ENCODE measurements at regions not wholly inside any gene's neighbourhood (a gene's known extent, or its start where the extent isn't known, plus 50 kb on each side); places are given as distances from the start of the nearest gene placed in this dataset.

DNA sequence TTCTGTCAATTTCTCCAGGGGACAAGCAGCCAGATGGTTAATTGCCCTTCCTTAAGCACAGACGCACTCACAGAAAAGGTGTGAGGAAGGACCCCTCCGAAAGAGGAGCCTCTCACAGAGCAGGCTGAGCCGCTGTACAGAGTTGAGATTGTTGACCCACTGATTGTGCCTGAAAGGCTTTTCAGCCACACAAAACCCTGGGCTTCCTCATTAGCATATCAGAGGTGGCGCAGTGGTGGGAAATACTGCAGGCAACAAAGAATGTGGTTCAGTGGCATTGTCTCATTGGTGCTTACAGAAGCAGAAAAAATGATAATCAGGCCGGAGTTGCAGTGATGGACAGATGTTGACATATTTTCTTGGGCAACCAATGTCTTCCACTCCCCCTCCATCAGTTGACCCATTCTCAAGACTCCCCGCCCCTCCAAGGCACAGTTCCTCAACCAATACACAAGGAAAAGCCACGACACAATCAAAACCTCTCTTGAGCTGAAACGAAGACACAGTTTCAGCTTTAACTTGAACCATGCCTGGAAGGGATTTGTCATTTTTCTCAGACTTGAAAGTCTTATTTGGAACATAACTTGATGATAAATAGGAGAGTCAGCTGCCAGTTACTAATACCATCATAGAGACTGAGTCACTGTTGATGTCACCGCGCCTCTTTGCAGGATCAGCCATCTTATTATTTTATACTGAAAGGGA is 53.1 kb downstream of the ATXN3L start:
- no peak for DNase-seq (ENCODE audit: low spot score)

DNA sequence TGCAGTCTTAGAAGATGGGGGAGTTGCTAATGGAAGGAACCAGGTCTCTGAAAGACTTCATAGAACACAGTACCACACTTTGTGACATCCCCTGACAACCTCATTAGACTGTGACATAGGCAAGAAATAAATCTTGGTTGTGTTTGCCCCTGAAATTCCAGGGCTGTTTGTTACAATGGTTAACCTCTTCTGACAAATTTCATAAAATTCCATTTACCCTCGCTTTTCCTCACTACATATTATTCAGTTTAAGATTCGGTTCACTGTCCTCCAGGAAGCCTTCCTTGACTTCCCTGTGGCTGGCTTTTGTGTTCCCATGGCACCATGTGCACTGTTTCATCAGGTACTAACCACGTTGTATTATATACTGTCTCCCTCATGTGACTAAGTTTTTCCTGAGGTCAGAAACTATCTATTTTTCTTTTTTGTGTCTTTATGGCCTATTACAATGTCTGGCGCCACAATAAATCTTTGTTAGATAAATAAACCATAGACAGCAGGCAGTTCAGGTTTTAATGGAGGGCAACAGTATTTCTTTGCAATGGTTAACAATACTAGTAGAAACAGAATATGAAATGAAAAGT is 54.2 kb downstream of the ATXN3L start:
- no peak for DNase-seq (ENCODE audit: low spot score)

DNA sequence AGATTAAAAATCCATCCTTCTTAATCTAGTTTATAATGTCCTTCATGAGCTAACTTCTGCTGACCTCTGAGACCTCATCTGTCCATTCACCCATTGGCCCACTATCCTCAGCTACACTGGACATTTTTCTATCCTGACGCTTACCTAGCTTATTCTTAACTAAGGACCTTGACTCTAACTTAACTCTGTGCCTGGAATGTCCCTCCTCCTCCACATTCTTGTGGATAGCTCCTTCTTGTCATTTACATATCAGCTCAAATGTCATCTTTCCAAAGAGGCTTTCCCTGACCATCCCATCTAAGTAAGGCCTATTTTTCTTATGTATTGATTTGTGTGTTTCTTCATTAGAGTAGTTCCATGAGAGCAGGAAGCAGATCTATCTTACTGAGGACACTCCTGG is 54.7 kb downstream of the ATXN3L start:
- DNase-seq (ENCODE audit: low spot score): no peak

DNA sequence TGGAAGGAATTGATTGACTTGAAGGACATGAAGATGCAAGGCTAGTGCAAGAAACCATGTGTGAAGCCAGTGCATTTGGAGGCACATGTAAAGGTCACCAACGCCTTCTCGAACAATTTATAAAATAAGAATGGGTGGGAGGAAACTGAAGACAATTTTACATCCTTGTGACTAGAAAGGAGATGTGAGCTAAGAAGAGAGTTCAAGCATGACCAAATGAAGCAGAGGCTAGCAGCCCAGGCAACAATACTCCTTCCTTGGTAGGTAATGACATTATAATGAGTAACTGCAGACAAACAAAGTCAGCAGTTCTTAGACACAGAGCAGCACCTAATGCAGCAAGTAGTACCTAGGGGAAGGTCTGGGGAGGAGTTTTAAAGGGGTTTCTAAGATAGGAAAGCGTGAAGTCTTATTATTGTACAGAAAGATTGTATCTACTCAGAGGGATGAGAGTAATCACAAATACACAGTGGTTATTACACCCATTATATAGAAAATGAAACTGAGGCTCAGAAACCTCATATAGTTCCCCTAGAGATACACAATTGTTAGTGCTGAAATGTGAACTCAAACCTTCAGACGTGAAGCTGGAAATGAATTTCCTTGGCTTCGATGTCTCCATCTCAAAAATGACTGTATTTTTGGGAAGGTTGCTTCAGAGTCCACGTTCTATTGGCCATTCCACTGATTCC is 56.1 kb downstream of the ATXN3L start:
- DNase-seq (ENCODE audit: low spot score): no peak

DNA sequence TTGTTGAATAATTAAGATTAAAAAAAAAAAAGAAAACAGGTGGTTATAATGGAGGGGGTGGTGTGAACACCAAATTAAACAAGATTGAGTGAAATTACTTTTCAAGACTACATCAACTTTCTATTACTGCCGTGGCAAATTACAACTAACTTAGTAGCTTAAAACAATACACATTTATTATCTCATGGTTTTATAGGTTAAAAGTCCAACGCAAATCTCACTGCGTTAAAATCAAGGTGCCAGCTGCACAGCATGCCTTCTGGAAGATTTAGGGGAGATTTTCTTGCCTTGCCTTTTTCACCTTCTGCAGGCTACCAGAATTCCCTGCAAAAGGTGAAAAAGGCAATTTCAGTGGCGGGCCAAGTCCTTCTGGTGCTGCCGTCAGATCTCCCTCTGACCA is 58.5 kb downstream of the ATXN3L start:
- DNase-seq (ENCODE audit: low spot score): no peak

DNA sequence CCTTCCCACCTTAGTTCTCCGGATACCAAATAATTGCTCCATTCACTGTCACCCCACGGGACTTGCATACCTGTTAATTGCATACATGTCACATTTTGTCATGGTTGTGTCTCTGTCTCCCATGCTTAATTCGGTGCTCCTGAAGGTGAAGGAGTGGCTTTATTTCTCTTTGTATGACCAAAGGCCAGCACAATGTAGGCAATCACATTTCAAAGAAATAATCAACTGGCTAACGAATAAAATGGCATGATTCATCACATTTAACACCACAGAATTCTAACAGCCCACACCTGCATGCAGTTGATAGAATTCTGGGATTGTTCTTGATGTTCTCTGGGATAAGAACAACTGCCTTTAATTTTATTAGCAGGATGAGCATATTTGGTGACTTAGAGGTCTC is 59.3 kb downstream of the ATXN3L start:
- no peak for DNase-seq (ENCODE audit: low spot score)

DNA sequence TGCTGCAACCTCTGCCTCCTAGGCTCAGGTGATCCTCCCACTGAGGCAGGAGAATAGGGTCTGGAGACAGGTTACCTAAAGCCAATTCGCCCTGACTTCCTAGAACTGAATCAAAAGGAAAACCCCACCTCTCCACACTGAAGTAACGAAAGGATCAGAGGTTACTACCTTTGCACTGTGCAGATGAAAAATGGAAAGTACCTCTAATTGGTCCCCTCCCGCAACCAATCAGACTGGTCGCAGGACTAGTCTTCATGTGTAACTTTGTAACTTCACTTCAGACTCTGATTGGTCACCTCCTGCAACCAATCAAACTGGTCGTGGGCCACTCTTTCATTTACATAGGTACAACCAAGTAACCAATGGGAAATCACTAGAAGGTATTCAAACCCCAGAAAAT is 61.1 kb downstream of the ATXN3L start:
- no peak for DNase-seq (ENCODE audit: low spot score)

DNA sequence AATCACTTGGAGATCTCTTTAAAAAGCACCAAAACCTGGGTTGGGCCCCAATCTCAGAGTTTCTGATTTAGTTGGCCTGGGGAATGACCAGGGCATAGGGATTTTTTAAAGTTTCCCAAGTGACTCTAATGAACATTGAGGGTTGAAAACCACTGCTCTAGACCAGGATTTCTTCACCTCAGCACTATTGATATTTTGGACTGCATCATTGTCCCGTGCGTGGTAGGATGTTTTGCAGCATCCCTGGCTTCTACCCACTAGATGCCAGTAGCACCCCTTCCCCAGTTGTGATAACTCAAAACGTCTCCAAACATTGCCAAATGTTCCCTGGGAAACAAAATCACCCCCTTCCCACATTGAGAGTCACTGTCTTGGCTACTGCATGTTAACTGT is 61.8 kb downstream of the ATXN3L start:
- no peak for DNase-seq (ENCODE audit: low spot score)

DNA sequence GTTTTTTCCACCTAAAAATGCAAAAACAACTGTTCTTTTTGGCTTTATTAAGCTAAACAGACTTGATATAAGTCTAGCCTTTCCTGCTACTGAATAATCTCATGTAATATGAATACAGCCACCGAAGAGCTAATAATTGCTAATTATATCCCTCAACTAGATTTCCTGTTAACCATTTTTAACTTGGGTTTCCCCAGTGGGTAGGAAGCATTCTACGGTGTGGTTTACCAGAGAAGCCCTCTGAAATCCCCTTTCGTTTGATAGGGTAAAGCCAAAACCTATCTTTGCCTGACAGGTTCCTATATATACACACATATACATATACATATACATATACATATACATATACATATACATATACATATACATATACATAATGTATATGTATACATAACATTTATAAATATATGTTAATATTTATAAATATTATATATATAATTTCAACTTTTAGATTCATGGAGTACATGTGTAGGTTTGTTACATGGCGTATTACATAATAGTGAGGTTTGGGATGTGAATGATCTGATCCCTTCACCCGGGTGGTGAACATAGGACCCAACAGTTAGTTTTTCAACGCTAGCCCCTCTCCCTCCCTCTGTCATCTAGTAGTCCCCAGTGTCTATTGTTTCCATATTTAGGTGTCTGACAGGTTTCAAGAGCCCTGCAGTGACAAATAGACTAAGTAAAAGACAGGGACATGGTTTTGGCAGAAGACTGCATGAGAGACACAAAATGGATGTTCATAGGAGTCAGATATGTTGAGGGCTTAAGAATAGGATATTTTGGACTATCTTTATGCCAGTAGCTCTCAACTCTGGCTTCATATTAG is 62.4 kb downstream of the ATXN3L start:
- DNase-seq (ENCODE audit: low spot score): no peak

DNA sequence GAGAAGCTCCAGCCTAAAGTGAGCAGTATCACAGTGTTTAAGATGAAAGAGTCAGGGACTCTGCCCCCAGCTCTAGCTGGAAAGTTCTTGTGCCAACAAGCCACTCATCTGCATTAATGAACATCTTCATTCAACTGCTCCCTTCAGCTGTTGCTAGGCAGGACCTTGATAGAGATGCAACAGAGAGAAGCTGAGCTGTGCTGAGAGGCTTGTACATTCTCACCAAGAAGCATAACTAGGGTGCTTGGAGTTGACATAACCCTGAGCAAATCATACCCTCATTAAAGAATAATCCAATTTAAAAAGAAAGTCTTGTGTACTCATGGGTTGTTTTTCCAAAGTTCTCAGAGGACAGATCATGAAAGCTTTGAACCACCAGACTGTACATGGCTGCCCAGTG is 63.2 kb downstream of the ATXN3L start:
- no peak for DNase-seq (ENCODE audit: low spot score)

DNA sequence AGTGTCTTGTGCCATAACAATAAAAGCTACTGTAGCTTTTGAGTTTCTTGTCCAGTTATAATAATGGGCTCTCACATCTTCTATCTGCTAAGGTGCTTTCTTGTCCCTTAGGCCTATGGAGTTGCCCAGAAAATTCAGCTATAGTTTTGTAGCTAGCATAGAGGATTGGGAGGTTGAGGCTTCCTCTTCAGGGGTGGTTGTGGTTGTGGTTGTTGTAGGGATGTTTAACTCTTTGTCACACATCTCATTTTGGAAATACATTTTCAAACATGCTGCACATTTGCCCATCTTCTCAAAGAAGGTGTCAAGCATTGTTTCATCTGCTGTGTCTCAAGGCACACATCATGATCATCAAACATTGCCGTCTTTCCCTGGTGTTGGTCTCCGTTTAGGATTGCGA is 65.0 kb downstream of the ATXN3L start:
- DNase-seq (ENCODE audit: low spot score): no peak

DNA sequence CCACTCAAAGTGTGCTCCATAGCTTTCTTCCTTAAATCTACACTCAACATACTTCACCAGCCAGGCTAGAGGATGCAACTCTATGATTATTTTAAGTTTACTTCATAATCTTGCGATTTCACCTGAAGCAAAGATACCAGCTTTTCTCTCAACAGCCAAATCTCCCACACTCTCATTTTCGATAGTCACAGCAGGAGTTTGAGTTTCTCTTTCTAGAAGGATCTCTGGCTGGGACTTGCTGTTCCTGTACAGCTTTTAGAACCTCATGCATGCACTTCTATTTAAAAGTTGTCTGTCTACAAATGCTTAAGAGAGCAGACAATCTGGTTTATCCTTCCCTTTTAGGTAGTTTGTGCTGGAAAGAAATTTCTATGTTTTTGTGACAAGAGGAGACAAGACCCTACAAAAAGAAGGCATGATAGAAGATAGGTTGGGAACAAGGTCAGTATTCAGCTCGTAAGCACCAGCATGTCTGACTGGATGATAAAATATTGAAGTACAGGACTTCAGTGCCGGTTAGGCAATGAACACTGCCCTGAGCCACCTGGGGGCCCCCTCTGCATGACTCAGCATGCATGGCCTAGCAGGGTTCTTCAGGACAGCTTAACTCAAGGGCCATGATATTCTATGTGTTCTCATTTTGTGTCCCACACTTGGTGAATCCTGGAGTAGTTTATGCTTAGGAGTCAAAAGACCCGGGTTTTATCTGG is 65.6 kb downstream of the ATXN3L start:
- no peak for DNase-seq (ENCODE audit: low spot score)

DNA sequence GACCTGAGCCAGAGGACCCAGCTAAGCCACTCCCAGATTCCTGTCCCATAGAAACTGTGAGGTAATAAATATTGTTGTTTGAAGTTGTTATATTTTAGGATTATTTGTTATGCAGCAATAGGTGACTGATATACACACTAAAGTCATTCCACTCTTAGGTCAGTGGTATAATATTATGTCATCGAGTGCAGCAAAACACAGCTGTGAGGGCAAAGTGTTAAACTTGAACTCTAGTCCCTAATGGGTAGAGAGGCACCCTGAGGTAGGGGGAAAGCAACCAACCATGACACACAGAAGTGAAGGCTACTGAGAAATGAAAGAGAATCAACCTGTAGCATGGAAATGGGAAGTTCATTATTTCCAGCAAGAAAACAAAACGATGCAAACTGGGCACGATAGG is 66.6 kb downstream of the ATXN3L start:
- no peak for DNase-seq (ENCODE audit: low spot score)

DNA sequence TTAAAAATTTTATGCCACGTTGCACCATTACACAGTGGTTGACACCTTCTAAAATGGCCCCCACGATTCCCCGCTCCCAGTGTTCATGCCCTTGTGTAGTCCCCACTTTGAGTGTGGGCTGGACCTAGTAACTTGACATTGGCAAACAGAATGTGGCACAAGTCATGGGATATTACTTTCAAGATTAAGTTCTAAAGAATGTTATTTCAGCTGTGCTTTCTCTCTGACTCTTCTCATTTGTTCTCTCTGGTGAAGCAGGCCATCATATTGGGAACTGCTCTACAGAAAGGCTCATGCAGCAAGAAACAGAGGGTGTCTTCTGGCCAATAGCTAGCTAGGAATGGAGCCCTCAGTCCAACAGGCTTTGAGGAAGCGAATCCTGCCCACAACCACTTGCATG is 67.1 kb downstream of the ATXN3L start:
- DNase-seq (ENCODE audit: low spot score): no peak

DNA sequence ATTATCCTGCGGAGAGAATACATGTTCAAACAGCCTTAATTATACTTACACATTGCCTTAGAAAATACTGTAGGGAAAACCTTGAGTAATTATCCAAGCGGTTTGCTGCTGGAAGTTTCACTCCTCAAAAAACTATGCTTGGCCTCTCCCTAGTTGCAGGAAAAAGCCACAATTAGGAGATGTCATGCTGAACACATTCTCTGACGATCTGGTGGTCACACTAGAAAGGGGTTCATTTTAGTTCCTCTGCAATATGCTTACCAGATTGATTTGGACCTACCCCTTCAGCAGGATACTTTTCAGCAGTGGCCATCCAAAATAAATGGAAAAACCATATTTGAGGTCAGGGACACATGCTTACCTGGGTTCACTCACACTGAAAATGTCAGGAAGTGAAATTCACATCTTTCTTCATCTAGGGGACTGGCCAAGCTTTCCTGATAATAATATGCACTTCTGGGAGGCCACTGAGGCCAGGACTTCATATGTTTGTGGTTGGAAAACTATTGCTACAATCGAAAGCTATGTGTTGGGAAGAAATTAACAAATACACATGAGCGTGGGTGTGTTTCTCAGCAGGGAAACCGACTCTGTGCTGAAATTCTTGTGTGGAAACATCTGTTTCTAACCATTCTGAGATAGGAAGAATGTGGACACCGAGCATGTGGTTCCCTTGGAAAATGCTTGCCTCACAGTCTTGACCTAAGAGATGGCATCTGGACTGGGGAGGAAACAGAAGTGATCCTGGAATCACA is 68.8 kb downstream of the ATXN3L start:
- peak; percentile 54 for DNase-seq (ENCODE audit: low spot score)

DNA sequence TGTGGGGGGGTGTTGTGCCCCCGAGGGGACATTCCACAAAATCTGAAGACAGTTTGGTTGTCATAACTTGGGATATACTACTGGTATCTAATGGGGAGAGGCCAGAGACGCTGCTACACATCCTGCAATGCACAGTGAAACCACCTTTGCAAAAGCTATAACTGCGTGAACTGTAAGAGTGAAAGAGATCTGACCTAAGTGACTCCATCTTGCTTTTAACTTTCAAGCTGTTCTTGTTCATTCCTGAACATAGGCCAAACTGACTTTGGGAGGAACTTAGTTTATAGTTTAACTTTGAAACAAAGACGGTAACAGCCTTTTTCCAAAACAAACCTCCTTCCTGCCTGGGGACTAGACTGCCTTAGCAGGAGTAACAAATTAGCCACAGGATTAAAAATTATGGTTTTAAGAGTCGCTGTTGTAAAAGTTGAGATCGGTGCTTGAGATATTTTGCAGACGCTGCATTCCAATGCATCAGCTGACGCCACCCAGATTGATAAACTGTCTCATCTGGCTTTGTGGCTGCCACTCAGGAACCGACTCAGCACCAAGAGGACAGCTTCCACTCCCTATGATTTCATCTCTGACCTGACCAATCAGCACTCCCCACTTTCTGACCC is 70.9 kb downstream of the ATXN3L start:
- no peak for DNase-seq (ENCODE audit: low spot score)

DNA sequence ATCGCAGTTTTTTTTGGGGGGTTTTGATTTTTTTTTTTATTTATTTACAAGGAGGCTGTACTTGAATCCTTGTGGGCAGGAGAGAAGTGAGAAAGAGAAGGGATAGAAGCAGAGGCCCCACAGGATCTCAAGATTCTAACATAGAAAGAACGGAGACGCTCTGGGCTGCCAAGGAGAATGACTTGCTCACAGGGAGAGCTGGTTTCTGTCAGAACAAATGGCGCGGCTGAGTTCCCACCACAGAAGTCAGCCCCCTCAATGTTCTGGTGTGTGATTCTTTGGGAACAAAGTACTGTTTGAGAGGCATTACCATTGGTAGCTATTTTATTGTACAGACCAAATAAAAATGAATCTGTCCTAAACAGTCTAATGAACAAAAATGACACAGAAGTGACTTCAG is 80.6 kb downstream of the ATXN3L start:
- no peak for DNase-seq (ENCODE audit: low spot score)

DNA sequence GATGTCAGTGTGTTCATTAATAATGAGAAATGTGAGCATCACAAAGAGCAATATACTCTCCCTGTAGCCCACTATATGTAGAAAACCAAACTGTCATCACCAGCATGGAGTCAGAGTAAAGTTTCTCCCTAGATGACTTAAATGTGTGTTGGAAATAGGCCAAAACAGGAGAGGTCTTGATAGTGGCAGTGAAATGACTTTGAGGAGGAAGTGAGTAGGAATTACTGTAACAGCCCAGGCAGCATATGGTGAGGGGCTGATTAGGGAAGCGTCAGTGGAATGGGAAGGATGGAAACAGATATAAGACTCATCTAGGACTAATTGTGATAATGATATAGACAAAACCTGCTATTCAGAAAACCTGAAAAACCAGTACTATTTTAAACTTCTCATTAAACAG is 83.9 kb downstream of the ATXN3L start:
- DNase-seq (ENCODE audit: low spot score): no peak

DNA sequence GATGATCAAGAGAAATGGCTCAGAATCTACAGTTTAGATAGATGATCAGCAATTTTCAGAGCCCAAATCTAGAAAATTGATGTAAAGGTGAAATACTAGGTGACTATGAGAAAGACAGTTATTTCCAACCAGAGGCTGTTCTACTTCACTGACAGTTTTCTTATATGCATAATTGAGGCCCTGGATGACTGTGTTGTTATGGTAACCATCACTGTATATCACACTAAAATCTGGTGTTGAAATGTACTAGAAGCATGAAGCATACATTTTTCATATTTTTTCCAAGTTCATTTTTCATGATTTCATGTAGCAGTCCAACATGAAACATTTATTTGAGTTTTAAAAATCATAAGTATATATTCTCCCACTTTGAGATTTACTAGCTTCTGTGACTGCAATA is 87.4 kb downstream of the ATXN3L start:
- no peak for DNase-seq (ENCODE audit: low spot score)

DNA sequence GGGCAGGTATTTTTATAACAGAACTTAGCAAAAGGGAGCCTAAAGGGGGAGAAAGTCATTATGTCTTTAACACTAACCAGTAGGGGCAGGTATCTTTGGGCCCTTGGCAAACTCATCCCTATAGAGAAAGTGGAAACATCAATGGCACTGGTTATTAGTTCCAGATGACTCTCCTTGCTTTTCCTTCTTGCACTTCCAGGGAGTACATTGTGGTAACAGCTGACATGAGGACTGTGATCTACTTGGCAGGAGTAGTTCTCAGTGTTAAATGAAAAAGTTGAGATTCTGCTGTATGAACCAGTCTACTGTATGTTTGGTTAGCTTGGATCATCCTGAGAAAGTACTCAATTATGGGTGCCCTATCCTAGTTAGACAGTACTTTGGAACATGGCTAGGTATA is 93.6 kb downstream of the ATXN3L start:
- no peak for DNase-seq (ENCODE audit: low spot score)
